HG03460 (cell line): ENCODE measurements at regions not wholly inside any gene's neighbourhood (a gene's known extent, or its start where the extent isn't known, plus 50 kb on each side); places are given as distances from the start of the nearest gene placed in this dataset.

Experiments
- ATAC-seq: cut with Tn5 transposase; IDR thresholded peaks from one replicate; pipeline ENCODE4 v1.9.1; 2021; ENCODE audit not compliant: unreplicated experiment

DNA sequence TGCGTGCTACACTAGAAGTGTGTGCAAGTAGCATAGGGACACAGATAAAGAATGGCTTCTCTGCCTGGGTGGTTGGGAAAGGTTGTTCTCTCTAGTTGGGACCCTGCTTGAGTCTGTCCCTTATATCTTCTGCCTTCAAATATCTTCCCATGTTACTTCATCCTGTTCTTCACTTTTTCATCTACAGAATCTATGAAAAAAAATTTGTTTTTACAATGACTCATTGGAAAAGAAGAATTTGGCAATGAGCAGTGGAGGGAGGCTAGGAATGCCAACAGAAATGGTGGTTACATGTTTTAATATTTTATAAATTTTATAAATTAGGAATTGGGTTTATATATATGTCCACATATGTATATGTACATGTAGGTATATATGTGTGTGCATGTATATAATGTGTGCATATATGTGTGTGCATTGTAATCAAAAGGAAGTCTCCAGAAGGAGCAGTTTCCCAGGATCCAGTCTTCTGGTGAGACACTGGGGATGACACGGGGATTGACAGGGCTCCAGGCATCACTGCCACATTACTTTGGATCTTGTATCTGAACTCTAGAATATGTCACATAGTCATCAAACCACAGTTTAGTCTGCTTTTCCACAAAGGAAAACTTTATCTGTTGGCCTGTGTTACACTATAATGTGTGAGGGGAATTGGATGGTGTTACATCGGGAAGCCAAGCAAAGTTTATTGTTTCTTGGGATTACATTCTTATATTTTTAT, 75.3 kb upstream of the RIPOR2 start:
- ATAC-seq: no peak

GRCh38 chr6:25012657-25013056, 76.9 kb upstream of the RIPOR2 start:
- no peak for ATAC-seq

DNA sequence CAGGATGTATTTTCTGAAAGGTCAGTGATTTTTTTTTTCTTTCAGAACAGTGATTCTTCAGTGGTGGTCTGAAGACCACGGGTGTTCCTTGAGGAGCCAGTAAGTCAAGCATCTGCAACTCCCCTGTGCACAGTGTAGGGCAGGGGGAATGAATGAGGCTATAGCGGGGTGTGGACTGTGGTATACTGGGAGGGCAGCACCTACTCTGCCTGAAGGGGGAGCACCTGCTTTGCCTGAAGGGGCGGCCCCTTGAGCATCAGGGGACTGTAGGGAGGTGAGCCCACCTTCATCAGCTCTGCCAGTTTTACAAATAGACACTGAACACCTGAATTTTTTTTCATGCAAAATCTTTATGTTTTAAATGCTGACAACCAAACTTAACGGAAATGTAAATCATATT, 77.5 kb upstream of the RIPOR2 start:
- ATAC-seq: no peak

DNA sequence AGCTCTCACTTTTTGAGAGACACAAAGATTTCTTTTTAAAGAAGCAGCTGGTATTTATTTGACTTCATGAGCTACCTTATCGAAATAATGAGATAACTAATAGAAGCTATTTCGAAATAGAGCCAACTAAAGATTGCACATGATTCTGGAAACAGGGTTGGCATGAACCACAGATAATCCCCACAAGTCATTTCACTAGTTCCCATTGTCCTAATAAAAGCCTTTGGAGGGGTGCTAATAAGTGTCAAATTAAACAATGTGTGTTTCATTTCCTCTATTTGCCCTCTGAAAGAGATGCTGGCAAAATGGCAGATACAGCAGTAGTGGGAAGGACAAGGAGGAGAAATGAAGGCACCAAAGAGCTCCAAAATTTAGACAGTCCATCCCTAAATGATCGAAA, 78.6 kb upstream of the RIPOR2 start:
- ATAC-seq: no peak

- no peak for ATAC-seq
Measured at GRCh38 chr6:25014791-25015560, 79.2 kb upstream of the RIPOR2 start.

GRCh38 chr6:25016014-25016720, 80.4 kb upstream of the RIPOR2 start:
- no peak for ATAC-seq

DNA sequence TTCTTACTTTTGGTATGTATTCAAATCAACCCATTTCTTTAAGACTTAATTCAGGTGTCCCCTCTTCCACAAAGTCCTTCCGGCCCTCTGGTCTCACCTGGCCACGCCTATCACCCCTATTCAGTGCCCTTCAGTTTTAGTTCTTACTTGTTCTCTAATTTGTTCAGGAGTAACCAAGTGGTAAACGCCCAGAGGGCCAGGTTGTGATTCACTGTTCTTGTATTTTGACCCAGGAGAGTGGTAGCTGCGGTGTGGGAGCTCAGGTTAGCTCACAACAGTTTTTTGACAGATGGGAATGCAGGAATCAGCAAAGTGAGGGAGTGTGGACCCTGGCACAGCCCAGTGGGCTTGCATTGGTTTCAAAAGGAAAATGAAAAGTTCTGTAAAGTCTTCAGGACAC, 81.7 kb upstream of the RIPOR2 start:
- ATAC-seq: no peak

- ATAC-seq: peak; percentile 57
Measured at GRCh38 chr6:25017932-25018567, 82.3 kb upstream of the RIPOR2 start.

GRCh38 chr6:25018568-25018954, 82.8 kb upstream of the RIPOR2 start:
- no peak for ATAC-seq

DNA sequence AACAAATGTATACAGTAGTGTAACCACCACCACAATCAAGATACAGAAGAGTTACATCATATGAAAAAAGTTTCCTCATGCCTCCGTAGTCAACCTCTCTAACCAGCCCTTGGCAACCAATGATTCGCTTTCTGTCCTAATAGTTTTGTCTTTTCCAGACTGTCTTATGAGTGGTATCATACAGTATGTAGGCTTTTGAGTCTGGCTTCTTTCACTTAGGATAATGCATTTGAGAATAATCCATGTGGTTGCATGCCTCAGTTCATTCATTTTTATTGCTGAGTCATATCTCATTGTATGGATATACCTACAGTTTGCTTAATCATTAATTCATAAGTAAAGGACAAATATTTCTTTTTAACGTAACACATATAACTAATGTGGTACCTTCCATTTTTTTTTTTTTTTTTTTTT, 86.4 kb upstream of the RIPOR2 start:
- no peak for ATAC-seq

GRCh38 chr6:25023781-25024180, 88.0 kb upstream of the RIPOR2 start:
- no peak for ATAC-seq

GRCh38 chr6:25024821-25025220, 89.1 kb upstream of the RIPOR2 start:
- ATAC-seq: no peak

DNA sequence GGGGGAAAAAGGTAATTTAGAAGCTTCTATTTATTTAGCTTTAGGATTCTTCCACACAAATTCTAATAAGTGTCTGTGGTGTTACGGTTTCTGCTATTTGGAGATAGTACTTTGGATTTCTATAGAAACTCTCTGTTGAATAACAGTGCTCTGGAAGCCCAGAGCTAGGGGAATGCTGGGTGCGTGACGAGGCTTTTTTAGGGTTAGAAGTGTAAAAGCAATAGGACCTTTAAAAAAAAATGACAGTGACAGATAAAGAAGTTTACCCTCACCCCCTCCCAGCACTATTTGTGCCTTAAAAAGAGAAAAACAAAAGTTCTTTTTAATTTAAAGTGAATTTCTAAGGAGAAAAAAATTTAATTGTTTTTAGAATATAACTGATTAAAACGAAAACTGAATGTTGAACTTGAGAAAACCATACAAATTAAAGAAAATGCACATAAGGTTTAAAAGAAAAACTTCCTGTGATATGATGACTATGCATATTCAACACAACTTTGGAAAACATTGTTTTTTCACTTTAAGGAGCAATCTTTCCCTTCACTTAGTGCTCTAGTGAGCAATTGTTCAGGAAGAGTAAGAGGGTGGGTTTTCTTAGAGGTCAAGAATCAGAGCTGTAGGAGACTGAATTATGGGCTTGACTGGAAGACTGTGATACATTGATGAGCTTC, 89.6 kb upstream of the RIPOR2 start:
- ATAC-seq: no peak

DNA sequence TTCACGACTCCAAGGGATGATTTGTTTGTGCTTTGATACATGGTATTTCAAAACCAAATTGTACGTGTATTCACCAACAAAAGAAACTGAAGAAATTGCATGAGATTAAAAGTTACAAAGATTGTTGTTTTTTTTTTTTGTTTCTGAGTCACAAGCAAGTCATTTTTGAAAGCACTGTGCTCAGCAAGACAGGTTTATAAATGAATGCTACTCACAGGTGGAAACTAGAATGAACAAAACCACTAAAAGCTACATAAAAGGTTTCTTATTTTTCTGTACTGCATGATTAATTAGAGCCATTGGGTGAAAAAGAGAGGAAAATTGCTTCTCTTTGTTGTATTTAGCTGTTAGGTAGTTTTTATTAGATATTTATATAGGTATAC, 90.2 kb upstream of the RIPOR2 start:
- ATAC-seq: no peak

- no peak for ATAC-seq
Measured at GRCh38 chr6:25026723-25027122, 91.0 kb upstream of the RIPOR2 start.

- peak; percentile 97 for ATAC-seq
Measured at GRCh38 chr6:25027221-25027916, 91.6 kb upstream of the RIPOR2 start.

DNA sequence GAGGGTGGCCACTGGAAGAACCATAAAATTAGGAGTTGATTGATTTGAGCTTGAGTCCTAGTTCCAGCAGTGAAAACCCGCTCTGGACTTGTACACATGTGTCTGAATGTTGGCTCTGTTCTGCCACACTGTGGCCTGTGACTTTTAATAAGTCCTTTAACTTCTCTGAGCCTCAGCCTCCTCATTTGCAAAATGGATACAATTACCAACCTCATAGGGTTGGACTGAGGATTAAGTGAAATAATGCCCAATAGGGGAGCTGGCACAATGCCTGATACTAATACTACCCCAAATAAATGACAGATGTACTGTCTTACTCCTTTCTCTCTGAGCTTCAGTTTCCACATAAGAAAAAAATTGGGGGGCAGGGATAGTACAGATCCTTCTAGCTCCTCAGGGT, 92.6 kb upstream of the RIPOR2 start:
- no peak for ATAC-seq

- no peak for ATAC-seq
Measured at GRCh38 chr6:25032934-25033333, 97.2 kb upstream of the RIPOR2 start.

- ATAC-seq: no peak
Measured at GRCh38 chr6:25034431-25034921, 98.7 kb upstream of the RIPOR2 start.

DNA sequence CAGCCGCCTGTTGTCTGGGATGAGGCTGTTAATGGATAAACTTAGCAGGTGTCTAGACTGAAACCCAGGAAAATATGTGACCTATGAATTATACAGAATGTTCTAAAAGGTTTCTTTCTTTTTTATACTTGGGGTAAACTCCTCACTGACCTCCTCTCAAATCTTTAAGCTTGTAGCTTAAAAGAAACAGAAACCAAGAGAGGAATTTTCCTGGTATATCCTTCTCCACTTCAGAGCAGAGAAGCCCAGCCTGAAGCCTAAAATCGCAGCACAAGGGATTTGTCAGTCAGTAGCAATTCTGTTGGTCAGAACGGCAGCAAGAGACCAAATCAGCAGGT, 99.4 kb upstream of the RIPOR2 start:
- ATAC-seq: peak; percentile 32
